ENCODE measurements at regions not wholly inside any gene's neighbourhood (a gene's known extent, or its start where the extent isn't known, plus 50 kb on each side); places are given as distances from the start of the nearest gene placed in this dataset.

DNA sequence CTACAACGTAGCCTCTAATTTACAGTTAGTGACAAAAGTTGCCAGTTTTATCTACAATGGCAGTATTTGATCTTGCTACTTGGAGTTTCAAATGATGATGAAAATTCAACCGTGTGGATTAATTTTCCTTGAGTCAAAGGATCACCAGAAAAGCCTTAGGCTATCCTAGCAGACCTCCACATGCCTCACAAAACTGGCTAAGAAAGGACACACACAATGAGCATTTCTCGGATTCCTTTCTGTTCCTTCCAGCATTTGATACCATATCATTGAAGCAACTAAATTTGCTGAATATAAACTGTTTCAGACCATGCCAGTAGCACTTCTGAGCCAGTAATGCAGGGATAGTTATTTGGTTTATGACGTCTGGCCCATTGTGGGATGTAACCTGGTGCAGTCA is 587.4 kb upstream of the MDFIC2 start:
- DNase-seq (ENCODE audit: low read depth in 2 of 2, low spot score in 1 of 2): no peak

DNA sequence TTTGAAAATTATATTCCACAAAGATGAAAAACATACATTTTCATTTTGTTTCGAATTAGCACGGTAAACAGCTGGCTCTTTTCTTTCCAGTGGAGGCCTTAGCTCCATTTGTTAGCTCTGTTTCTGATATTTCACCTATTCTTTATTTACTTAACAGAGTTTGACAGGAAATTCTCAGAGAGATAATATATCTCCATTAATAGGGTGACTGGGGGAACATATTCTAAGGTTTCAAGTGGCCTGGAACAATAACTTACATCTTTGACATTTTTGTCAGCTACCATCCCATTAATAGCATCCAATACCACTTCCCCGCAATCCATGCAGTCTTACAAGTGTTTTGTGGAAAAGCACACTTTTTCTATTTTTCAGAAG is 577.6 kb upstream of the MDFIC2 start:
- DNase-seq (ENCODE audit: low read depth in 2 of 2, low spot score in 1 of 2): no peak

DNA sequence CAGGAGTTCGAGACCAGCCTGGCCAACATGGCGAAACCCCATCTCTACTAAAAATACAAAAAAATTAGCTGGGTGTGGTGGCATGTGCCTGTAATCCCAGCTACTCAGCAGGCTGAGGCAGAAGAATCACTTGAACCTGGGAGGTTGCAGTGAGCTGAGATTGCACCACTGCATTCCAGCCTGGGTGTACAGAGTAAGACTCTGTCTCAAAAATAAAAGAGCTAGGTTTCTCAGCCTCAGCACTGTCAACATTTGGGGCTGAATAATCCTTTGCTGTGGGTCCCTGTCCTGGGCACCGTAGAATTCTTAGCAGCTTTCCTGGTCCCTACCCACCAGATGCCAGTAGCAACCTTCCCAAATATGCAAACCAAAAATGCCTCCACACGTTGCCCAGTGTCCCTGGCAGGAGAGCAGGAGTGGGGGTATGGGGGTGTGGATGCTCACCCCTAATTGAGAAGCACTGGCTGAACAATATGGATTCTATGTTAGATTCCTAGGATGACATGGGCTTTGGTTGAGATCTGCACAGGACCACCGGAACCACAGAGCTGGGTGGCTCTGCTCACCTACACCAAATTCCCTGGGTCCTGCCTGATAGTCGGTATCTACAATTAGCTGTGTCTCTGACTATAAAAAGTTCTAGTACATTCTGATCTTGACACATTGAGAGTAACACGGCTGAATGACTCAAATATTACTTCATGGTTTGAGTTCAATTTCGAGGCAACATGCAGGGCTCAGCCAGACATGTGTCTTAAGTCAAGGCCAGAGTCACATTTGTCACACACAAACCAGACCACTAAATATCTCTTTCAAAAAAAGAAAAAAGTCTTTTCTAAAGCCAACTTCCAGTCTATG is 577.0 kb upstream of the MDFIC2 start:
- no peak for DNase-seq (ENCODE audit: low read depth in 2 of 2, low spot score in 1 of 2)

DNA sequence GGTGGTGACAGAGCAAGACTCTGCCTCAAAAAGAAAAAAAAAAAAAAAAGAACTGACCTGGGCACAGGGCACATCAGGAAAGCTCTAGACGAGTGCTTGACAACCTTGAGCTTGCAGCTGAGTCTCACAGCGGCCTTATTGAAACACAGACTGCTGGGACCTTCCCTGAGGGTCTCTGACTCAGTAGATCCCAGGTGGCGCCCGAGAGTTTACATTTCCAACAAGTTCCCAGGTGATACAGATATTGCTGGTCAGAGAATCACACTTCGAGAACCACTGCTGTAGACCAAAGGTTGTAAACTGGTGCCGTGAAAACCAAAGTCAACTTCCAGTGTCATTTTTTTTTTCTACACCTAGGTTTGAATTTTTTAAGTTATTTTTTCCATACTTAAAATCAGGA is 573.2 kb upstream of the MDFIC2 start:
- no peak for DNase-seq (ENCODE audit: low read depth in 2 of 2, low spot score in 1 of 2)

DNA sequence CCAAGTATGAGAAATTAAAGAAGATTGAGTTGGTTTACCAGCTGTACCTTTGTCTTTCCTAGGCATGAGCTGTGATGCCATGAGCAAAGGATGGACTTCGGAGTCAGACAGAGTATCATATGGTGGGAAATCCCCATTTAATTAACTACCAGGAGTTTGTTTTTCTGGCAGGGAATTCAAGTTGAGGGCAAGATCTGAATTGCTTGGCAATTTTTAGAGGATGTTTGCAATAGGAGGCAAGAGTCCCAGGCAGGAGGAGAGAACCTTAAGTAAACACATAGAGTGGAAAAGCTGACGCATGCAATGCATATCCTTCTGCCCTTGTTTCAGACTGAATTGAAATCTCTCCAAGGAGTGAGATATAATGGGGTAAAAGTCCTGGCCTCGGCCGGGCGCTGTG is 569.7 kb upstream of the MDFIC2 start:
- no peak for DNase-seq (ENCODE audit: low read depth in 2 of 2, low spot score in 1 of 2)

DNA sequence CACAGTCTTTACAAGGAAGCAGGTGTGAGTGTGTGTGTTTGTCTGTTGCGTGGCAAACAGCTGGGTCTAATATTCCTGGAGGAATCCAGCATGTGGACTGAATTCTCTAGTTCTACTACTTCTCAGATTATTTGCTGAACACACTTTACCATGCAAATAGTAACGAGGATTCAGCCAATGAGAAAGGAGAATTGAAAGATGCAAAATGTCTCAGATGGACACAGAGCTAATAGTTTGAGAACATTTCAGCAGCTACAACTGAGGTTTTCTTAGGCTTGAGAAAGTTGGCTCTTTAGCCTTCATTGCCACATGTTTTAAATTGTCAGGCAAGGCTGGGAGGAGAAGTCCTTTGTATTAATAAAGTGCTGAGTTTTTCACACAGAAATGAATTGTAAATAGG is 568.0 kb upstream of the MDFIC2 start:
- no peak for DNase-seq (ENCODE audit: low read depth in 2 of 2, low spot score in 1 of 2)

DNA sequence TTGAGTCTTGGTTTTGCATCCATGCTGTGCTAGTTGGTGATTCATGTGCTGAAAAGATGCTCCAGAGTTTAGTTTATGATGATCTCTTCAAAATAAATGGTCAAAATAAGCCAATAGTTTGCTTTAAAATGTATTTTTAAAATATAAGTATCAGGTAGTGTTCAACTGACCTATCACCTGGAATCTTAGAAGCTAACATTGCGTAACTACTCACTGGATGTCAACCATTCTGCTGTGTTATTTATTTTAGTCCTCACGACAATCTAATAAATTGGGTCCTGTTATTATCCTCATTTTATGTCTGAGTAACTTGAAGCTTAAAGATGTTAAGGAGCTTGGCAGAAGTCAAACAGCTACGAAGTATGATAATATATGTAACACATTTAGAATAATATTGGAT is 563.7 kb upstream of the MDFIC2 start:
- DNase-seq (ENCODE audit: low read depth in 2 of 2, low spot score in 1 of 2): no peak

DNA sequence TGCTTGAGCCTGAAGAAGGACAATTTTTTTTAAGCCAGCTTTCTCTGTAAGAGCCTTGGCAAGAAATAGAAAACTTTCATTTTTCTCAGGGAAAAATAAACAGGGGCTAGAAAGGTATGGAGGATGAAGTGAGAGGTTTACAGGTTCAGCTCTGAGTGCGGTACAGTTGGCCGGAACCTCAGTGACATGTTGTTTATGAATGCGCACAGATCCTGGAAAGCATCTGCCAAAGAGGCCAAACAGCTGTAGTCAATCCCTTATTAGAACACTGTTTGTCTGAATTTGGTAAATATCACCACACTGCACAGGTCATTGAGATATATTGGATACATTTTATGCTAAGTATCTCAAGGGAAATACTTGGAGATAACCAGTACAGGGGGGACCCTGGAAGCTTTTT is 561.8 kb upstream of the MDFIC2 start:
- no peak for DNase-seq (ENCODE audit: low read depth in 2 of 2, low spot score in 1 of 2)

DNA sequence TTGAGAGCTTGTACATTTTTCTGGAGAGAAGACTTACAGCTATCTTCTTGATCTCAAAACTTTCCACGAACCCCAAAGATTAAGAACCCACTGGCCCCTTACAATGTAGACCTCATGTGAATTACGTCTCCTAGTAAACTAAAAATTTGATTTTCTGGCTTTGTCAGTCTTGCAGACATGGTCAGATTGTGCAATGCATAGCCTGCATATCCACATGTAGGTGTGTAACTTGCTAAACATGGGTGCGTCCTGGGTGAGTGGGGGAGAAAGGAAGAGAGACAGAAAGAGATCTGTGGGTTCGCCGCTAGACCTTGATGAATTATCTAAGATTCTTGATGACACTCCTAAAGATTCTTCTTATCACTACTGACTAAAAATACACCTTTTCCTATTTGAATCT is 561.2 kb upstream of the MDFIC2 start:
- no peak for DNase-seq (ENCODE audit: low read depth in 2 of 2, low spot score in 1 of 2)

DNA sequence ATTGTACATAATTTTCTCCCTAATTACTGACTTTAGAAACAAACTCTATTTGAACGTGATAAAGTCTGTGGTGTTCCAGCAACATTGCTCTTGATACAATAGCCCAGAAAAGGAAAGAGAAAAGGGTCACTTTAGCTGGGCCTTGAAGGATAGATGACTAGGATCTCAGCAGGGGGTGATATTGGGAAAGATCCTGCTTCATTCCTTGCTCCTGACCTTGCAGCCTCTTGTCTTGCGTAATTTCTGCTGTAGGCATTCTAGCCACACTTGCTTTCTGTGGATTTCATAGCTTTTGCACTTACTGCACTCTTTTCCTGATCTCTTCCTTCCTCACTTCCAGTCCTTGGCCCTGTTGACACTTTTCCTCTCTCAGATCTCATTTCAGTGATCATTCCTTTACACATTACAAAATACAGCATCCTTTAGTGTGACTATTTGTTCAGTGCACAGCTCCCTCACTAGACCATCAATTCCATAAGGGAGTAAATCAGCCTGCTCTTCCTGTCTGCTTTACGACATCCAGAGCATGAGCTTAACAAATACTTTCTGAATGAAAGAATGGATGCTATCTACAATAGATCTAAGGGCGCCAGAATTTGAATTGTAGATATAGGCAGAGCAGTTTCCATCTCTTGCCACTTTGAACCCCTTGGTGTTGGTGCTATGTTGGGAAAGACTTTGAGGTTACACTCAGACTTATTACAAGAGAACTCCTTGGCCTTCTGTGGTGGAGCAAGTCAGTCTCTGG is 559.6 kb upstream of the MDFIC2 start:
- DNase-seq (ENCODE audit: low read depth in 2 of 2, low spot score in 1 of 2): no peak

DNA sequence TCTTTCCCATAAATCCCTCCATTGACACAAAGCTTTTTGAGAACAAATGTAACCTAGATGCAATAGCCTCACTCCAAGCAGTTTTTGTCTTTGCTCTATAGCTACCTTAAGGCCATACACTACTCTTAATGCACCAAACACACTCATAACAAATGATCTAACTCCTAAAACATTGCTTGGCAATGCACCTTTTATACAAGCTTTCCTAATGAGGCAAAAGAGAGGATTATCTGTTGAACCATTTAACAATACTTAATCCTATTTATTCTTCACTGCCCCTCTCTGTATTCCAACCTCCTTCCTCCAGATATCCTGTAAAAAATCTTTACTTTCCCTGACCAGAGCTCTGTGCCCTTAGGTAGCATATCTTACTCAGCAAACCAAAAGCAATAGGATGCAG is 558.1 kb upstream of the MDFIC2 start:
- DNase-seq (ENCODE audit: low read depth in 2 of 2, low spot score in 1 of 2): no peak

DNA sequence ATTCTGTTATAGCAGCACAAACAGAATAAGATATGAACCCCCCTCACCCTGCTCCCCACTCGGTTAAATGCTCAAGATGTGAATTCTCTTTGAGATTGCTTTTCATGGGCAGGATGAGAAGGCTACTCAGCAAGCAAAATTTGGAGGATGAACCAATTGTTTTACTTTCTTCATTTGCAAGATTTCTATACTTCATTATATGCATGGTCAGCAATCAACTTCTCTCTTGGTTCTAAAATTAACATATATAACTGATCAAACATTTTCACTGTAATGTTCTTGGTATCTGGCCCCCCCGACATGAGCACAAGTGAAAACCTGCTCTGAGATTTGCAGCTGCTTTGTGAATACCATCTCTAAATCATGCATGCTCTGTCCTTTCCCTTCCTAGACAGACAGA is 556.1 kb upstream of the MDFIC2 start:
- no peak for DNase-seq (ENCODE audit: low read depth in 2 of 2, low spot score in 1 of 2)

DNA sequence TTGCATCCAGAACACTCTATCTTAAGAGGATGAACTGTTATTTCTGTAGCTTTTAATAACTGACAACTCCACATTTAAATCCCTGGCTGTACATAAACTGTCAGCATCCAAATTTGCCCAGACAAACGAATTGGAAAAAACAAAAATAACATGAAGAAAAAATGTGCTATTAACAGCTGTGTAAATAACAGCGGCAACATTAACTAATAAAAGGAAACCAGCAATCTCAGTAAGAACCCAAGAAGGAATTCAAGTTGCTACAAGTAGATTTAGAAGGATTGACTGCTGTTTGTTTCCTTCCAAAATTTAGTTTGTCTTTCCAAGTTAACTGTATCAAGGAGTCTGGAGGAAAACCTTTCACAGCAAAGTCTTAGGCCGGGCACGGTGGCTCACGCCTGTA is 550.6 kb upstream of the MDFIC2 start:
- DNase-seq (ENCODE audit: low read depth in 2 of 2, low spot score in 1 of 2): no peak

DNA sequence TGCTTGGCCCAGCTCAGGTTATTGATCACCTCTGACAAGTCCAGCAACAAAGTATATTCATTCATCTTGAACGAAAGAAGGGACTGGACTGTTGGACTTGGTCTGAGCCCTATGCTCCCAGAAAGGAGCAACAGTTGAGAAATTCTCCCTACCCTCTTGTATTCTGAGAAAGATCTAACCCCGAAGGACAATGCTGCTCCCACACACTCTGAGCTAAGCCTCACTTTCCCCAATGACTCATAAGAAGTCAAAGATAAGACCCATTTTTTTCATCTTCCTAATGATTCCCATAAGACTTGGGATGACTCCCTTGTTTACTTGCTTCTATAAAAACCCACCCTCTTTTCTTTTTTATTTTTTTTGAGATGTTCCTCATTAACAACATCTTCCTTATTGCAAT is 549.4 kb upstream of the MDFIC2 start:
- DNase-seq (ENCODE audit: low read depth in 2 of 2, low spot score in 1 of 2): no peak

DNA sequence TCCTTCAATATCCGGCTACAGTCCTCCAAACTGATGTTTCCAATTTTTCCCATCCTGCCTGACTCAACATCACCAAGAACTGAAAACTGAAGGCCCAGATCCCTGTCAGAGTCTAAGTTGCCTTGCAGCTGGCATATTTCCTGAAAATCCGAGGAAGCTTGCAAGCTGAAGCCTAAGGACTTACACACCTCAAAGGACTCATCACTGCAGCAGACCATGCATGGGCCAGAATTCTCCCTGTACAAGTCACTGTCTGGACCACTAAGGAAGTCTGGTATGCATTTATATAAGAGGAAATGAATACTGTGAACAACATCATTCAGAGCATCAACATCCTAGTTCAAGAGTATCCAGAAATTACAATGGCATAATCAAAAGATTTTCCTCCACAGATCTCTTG is 548.8 kb upstream of the MDFIC2 start:
- no peak for DNase-seq (ENCODE audit: low read depth in 2 of 2, low spot score in 1 of 2)

DNA sequence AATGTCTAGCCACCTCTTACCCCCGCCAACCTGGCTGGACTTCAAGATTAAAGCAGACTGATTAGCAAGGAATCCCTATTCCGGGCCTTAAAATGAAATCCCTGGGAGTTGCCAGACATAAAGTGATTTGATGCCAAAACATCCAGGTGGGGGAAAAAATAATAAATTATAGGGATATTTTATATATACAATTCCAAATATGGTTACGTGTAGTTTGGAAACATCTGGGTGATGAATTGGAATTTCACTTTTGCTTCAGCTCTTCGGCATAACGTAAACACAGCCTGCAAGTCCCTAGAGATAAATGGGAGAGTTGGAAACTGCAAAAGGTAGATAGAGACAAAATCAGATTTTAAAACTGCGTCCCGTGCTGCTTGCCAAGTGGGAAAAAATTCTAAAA is 545.5 kb upstream of the MDFIC2 start:
- no peak for DNase-seq (ENCODE audit: low read depth in 2 of 2, low spot score in 1 of 2)

DNA sequence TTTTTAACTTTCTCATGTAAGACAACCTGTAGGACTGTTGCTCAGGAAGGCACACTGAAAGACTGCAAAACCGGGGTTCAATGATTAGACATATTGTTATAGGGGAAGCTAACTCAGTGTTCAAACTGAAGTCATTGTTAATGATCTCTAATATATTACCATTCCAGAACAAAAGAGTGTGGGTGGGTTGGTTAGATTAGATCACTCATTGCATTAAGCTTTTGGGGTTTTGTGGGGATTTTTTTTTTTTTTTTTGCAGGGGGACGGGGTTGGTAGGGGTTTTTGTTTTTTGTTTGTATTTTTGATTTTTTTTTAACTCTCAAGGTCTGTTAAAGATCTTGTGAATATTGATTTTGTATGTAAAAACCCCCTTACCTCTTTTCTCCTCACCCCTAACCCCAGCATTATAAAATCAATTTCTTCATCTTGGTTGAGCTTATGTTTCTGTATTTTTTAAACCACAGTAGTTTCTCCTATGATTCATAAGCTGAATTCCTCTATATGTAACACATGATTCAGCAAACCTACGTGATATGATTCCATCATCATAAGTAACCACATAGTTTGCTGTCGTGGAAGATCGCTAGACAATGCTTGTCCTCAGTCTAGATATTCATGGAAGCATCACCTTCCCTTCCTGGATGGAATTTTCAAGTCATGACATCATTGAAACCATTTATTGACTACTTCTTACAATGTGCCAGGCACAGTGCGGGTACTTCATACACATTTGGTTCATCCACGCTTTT is 544.1 kb upstream of the MDFIC2 start:
- DNase-seq (ENCODE audit: low read depth in 2 of 2, low spot score in 1 of 2): no peak

DNA sequence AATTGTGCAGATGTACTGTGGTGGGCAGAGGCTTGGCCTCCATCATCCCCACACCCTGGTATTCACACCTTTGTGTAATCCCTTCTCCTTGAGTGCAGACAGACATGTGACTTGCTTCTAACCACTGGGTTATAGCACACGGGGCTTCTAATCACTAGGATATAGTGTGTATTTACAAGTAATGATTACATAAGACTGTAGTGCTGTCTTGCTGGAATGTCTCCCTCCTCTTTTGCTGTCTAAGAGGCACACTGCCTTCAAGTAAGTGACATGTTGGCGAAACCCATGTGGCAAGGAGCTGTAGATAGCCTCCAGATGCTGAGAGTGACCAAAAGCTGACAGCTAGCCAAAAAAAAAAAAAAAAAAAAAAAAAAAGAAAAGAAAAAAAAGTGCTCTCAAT is 542.7 kb upstream of the MDFIC2 start:
- DNase-seq (ENCODE audit: low read depth in 2 of 2, low spot score in 1 of 2): no peak

DNA sequence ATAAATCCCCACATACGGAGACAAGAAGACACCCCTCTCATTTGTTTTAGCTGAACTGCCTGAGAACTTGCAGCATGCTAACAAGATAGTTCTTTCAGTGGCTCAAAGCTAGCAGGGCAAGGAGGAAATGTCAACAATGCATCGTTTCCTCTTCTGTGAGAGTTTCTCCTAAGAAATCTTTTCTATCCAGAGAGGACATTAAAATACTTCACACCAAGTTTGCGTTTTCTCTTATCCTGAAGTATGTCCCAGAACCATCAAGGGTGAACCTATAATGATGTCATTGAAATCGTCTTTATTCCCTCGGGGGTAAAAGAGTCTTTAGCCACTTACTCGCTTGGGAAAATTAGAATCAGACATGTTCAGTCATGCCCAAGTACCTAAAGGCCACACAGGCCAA is 541.7 kb upstream of the MDFIC2 start:
- DNase-seq (ENCODE audit: low read depth in 2 of 2, low spot score in 1 of 2): no peak

DNA sequence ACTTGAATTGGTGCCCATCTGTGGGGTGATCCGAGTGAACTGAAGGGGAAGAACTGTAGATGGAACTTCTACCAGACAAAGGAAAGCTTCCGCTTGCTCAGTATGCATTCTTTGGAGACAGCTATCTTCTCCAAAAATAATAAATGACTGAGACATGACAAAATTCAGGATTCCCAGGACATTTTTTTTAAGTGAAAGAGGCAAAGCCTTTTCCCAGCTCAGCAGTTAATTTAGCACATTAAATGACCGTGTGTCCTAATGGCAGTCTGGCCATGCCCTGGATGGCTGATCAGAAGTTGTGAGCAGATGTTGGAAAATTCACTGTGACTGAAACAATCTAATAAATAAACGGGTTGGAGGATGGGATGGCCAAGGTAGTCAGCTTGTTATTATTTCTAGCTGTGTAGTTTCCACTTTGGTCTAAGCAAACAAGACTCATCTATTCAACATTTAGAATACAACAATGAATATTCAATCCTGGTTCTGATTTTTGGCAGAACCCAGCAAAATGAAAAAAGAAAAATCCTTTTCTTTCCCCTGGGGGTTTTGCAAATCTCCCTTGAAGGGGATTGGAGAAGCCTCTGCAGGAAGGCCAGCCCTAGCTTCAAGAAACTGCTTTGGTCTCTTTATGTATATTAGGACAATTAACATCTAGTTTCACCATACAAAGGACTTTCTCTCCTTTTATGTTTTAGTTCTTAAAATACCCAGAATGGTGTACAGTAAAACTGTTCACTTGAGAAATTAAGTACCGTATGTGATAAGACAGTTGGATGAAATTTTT is 540.9 kb upstream of the MDFIC2 start:
- DNase-seq (ENCODE audit: low read depth in 2 of 2, low spot score in 1 of 2): no peak
